ENCODE measurements at regions not wholly inside any gene's neighbourhood (a gene's known extent, or its start where the extent isn't known, plus 50 kb on each side); places are given as distances from the start of the nearest gene placed in this dataset.

DNA sequence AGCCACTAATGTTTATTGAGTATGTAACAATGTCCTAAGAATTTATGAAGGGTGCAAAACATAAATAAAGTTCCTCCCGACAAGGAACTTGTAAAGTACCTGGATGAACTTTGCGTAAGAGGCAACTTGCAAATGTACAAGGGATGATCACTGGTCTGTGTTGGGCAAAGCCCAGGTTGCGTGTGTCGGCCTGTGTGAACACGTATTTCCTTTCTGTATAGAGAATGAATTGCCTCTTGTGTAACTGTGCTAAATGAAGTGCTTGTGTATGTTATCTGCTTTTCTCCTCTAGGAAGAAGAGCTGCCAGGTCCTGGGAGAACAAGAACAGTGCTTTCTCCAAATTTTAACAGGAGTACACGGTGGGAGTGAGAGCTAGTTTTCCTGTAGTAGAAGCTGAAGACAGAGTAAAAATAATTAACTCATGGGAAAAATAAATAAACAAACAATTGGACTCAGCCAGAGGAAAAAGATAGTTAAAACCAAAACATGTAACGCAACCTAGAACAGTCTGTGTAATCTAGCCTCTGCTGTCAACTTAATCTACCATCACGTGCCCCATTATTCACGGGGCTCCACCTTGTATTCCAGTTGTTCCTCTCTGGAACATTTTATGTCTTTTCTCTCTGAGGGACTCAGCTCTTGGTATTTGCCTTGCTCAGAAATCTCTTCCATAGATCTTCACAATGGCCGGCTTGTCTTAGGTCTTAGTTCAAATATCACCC, 83.7 kb upstream of the RASGRP1 start:
- DNase-seq = no peak

DNA sequence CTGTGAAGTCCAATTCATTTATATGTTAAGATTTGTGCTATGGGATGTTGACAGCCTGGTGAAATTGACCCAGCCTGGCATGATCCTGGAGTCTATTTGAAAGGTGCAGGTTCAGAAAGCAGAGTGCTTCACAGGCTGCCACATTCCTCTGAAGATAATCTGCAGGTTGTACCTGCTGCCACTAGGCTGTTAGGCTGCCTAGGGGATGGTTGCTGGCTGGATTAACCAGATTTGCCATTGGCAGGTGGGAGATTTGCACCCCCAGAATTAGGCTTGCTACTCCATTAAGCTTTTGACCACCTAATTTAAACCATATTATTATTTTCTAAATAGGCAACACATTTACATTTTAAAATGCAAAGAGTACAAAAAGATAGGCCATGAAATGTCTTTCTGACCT, 85.8 kb upstream of the RASGRP1 start:
- no peak for DNase-seq

DNA sequence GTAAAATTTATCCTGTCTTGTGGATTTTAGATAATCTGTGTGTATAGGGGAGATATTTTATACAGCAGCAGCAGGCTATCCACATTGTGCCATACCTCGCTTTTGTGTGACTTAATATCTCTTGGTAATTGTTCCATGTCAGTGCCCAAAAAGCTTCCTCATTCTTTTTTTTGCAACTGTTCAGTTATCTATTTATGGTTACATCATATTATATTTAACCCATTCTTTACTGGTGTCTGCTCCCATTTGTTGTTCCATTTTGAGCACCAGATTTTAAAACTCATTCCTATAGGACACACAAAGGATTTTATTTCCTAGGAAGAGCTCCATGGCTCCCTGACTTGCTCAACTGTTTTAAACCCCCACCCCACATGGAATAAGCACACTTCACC, 86.3 kb upstream of the RASGRP1 start:
- DNase-seq = no peak

DNA sequence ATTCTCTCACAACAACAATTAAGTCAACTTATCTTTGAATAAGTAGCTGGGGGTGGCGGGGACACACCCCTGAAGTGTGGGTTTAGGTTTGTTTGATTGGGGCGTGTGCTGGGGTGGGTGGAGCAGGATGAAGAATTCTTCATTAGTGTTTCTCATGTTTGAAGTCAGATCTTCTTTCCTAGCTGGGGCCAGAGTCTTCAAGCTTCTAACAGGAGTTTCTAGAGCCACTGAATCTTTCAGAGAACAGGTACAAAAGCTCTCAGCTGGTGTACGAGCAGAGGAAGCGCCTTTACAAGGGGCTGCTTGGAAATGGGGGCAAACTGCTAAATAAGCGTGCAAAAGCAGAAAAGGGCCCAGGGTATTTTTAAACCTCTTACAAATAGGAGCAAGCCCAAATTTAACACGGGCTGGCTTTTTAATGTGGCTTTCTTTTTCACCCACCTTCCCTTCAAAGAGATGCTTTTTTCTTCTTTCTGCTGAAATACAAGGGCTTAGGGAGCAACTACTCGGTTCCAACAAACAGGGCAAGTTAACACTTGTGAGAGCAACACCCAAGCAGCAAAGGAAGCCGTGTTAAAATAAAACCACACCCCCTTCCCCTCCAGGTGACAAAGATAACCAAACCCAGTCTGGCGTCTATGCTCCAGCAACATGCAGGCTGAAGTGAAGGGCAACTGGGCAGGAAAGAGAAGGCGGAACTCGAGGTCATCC, 86.9 kb upstream of the RASGRP1 start:
- DNase-seq = peak; percentile 46

DNA sequence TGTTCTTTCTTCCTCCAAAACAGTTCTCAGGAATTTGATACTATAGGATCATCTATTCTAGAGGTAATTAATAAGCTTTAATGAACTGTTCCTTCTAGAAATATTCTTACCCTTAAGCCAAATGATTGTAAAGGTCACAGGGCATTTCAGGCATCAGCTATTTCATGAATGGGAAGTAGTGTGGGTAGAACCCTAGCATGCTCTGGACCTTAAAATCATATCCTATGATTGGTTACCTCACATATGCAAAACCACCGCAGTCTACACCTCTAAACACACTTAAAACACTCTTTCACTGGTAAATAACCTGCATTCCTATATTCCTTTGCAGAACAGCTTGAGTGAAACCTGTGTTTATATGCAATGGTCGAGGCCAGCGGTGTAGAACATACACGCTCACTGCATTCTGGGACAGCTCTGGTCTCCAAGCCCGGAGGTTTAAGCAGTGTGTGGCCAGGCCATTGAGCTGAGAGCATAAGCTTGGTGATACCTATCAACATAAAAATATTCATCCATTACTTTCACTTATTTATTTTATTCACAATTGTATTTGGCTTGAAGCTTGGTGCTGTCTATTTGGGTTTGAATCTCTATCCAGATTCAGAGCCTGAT, 87.7 kb upstream of the RASGRP1 start:
- DNase-seq = no peak

DNA sequence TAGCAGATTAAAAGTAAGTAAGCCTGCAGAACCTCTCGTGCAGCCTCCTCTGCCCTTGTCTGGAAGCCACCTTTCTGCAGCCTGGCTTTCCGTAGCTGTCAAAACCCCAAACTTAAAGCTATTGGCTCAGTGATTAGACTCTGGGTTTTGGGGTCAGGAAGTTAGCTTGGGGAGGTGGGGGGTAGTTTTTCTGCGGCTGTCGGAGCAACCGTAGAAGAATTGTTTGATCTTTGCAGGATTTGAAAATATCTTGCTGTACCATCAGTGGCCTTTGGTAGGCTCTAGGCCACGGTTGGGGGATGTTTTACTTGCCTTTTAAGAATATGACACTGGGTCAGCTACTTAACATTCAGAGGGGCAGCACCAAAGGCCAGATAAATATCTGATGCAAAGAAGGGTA, 88.4 kb upstream of the RASGRP1 start:
- DNase-seq = peak; percentile 39

DNA sequence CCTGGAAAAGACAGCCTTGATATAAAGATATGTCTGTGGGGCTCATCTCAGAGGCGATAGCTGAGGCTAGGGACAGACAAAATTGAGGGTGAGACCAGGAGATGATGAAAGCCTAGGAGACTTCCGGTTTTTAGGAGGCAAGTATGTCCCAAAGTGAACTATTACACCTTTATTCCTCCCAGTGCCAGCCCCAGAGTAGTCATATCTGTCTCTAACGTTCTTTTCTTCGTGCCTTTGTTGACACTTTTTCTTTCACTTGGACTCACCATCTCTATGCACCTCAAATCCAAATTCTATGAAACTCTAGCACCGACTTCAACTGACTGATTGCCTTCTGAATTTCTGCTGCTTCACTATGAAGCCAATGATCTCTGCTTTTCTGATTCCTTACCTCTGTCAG, 93.8 kb upstream of the RASGRP1 start:
- no peak for DNase-seq

DNA sequence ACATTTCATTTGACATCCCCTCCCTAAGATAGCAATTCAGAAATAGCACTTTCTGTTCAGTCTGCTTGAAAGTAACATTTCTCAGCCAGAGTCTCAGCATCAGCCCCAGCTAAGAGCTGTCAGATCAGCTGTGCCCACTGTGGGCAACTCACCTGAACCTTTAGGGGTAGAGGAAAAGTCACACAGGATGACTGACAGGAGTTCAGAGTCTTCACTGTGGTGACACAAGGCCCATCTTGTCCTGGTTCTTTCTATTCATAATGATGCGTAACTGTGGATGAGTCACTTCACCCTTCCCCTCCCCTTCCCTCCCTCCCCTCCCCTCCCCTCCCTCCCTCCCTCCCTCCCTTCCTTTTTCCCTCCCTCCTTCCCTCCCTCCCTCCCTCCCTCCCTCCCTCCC, 96.1 kb upstream of the RASGRP1 start:
- no peak for DNase-seq

DNA sequence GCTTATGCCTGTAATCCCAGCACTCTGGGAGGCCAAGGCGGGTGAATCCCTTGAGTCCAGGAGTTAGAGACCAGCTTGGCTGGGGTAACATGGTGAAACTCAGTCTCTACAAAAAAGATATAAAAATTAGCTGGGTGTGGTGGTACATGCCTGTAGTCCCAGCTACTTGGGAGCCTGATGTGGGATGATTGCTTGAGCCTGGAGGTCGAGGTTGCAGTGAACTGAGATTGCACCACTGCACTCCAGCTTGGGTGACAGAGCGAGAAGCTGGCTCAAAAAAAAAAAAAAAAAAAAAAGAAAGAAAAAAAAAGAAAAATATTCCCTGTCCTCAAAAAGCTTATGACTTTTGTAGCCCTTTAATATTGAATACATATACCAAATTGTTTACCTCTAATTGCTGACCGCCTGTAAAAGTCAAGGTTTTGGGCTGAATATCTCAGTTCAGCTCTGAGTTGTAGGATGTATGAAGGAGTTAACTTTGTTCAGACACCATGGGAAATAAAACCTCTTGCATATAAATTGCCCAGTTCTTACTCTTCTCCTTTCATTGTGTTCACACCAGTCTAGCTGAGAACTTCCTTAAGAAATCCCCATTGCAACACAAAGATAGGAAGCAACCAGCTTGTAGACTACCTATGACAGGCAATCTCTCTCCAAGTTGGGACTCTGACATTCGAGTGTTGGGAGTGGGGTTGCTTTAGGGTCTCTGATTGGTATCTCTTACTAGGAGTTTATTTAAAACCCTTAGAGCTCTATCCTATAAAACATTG, 97.6 kb upstream of the RASGRP1 start:
- no peak for DNase-seq

DNA sequence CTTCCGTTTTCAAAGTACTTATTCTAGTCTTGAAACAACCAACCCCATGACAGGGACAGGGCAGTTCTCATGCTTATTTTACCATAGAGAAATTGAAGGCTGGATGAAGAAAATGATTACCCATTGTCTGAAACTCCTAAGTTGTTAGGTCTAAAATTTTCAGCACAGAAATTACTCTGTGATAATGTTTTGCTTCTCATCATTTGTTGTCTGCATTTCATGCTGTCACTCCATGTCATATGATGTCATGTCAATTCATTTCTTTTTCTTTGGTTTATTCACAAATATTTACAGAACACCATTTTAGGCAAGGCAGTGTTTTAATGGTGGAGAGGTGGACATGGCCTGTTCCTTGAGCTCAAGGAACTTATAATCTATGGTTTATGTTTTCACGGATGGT, 98.2 kb upstream of the RASGRP1 start:
- DNase-seq = no peak

DNA sequence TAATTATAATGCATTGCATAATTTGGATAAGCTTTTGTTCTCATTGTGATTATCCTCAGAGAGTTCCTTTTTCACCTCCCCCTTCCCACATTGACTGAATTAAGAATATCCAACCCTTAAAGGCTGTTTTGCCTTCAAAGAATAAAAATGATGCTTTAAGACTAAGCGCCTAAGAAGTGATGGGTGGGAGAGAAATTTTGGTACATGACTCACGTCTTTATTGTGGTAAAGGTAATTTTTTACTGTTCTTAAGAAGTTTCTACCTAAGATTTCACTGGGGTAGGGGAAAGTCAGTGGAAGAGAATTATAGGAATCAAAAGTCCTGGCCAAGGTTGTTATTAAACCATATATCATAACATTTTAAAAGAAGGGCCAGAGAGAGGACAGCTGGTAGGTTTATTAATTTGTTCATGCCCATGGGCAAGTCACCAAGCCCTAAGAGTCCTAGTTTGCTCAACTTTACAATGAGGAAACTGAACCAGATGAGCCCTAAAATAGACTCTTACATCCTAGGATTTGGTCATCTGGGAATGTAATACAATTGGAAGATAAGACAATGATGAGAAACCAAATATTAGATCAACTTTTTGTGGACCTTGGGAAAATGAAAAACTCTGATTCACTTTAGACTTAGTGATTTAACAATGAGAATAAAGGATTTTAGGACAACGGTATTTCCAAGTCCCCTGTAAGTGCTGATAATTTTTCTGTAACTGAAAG, 101.1 kb upstream of the RASGRP1 start:
- no peak for DNase-seq

DNA sequence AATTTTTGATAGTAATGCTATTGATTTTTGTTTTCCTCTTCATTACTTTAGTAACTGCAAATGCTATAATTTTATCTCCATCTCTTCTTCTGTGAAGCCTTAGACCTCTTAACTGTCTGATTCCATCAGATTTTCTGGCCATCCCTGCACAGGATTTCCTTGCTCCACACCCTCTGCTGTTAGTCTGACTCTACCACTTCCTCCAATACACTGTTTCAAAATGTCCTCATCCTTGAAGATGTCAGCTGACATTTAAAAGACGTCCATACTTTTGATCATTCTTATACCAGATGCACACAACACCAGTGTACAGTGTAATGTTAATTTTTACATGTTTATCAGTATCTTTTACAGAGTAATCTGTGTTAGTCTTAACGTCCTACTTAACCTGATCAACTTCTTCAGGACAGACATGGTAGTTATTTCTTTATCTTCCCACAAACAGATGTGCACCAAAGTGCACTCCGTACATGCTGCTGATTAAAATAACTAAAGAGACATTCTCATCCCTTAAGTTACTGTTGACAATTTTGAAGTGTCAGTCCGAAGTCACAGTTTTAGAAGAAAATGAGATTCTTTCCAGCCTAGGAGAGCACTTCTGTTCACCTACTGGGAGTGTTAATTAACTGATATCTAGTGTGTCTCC, 102.4 kb upstream of the RASGRP1 start:
- DNase-seq = no peak

DNA sequence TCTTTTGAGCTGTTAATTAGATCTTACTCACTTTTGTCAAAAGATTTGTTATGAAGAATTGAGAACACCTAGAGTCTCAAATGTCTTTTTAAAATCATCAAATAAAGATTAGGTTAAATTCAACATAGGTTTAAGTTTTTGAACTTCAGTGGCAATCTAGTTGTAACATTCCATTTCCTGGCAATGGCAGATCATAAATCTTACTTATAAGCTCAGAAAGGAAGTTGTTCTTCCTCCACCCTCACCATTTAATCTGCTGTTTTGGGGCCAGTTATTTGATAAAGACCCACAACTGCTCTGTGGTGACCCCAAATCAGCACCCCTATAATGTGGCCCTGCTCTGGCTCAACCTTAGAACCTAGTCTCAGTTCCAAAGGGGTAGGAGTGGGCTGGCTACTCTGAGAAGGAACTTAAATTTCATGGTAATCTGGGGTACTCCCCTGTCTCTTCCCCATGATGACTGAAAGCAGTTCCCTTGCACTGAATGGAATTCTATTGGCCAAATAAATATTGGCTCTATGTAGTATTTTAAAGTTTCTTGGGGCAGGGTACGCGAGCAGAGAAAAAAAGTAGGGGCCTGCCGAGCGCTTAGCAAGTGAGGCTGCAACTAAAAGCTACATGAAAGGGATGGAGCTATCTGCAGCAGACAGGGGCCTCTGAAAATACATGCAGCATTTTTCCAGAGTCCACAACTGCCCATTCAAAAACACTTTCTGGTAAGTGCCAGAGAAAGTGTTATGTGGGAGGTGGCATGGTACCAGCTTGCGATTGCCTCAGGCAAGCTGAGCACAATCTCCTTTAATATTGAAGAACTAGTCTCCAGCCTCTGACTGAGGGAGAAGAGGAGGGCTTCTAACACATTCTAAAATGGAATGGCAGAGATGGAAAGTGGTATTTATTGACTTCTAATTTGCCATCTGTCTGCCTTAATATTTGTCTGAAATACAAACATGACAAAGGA, 103.6 kb upstream of the RASGRP1 start:
- DNase-seq = no peak

DNA sequence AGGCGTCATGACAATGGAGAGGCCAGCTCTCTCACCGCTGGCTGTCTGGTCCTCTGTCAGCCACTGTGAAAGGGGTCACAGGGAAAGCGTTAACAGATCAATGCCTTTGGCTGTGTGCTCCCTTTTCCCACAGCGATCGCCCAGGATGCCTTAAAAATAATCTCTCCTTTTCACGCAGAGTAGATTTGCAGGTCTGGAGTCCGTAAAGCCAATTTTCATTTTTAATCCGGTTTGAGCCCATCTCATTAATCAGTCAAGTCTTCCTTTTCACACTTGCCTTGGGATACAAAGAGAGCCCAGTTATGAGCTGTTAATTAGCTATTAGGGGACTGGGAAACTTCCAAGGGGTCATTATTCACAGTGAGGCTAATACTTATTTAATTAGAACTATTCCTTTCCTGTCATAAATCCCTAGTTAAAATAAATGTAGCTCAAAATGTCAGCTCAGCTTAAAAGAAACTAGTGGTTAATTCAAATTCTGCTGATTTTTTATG, 104.3 kb upstream of the RASGRP1 start:
- no peak for DNase-seq

DNA sequence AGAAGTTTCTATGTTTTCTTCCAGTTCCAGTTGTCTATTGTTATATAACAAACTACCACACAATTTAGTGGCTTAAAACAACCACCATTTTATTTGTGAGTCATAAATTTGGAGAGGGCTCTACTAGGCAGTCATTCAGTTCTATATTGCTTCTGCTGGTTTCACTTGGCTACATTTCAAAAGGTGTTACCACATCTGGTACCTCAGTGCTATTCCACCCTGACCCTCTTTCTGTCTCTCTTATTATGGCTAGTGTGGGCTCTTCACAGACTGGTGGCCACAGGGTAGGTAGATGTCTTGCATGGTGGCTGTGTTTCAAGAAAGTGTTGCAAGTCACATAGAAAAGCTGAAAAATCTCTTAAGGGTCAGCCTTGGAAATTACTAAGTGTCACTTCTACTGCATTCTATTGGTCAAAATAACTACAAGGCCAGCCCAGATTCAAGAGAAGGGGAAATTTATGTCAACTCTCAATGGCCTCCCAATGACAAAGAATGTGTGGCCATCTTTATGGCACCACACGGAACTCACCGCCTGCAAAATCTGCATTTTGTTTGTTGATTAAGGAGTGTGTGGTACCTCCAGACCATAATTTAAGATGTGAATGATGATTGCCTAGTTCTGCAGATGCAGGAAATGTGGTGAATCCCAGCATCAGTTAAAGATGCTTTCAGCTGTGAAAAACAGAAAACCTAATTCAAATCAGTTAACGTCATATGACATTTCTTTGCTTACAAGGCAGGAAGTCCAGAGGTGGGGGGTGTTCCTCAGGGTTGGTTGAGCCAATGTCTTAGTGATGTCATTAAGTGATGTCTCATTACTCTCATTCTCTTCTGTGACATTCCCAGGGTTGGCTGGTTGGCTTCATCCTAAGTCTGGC, 105.8 kb upstream of the RASGRP1 start:
- DNase-seq = no peak

DNA sequence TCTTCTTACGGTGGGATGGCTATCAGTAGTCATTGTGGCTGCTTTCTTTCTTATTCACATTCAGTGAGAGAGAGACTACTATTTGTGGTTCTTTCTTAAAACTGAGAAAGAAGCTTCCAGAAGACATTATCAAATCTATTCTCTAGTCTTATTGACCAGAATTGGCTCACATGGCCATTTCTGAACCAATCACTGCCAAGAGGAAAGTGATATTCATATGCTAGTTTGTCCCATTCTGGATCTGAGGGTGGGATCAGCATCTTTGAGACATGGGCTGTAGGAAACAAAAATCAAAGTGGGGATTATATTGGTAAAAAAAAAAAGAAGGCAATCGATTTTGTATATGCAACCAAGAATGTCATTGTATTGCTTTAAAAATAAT, 106.4 kb upstream of the RASGRP1 start:
- no peak for DNase-seq

DNA sequence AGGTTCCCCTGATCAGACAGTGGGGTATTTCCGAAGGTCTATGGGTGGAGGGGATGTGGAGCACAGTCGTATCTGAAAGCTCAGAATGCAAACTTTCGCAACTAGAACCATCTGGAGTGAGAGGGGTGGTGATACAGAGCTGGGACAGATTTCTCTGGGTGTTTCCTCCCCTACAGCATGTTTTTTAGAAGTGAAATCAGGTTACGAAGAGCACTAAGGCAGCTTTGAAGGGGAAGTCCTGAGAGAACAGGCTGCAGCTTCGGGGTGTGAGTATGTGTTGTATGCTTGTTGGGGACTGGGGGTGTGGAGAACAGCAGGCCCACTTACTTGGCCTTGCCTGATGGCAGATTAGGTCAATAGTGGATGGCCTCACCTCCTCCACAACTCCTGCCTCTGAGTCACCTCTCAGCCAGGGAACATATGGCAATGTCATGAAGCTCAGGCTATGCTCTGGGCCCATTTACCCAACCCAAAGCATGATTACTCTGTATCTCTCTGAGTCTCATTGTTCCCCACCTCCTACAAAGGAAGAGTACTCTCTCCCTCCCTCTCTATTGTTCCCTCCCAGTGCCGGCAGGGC, 107.2 kb upstream of the RASGRP1 start:
- DNase-seq = no peak

DNA sequence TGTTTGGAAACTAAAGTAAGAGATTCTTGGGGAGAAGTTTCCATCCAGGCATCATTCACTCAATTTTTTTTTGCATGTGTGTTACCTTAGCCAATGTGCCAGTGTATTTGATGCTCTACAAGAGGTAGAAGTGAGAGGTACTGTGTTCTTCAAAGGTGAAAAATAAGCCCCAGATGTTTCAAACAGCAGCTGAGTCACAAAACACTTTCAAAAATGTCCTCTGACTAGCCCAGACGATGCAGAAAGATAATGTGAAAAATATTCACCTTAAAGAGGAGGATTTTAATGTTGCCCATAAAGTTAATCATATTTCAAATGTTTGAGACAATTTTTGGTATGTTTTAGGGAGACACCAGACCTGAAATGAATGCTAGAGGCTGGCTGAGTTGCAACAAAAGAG, 107.7 kb upstream of the RASGRP1 start:
- no peak for DNase-seq

DNA sequence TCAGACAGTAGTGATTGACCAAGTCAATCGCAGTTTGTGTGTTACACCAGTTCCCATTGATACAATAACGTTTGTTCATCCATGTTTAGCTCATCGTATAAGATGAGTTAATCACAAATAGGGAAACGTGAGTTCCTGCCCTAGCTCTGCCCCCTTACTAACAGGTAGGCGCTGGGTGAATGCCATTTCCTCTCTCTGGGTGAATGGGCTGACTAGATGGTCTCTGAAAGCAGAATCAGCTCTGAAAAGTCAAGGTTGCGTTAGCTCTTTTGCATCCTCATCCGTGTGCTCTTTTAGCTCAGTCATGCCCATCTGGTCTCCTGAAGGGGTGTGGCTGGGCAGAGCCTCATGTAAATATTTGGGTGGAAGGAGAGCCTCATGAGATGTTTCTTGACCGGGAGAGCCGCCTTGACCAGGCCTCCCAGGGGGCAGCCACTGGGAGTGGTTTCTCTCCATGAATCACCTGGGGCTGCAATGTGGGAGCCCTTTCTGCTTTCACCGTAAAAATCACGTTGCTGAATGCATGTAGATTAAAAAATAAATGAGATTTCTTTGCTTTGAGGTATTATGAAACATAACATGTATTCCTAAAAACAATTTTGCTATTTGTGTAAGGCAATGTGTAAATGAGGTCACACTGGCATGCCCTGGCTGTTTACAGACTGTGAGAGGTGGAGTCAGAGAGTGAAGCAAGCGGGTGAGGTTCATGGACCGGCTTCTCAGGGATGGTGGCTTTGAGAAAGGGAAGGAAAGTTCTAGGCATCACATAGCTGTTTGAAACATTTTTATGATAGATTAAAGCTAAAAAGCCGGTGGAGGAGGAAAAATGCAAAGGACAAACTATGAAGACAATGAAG, 108.4 kb upstream of the RASGRP1 start:
- no peak for DNase-seq

All from activated T-cell treated with anti-CD3 and anti-CD28 coated beads for 4 hours (primary cell).